HCT116 (cell line): ENCODE measurements at regions not wholly inside any gene's neighbourhood (a gene's known extent, or its start where the extent isn't known, plus 50 kb on each side); places are given as distances from the start of the nearest gene placed in this dataset.

Experiments
- ATAC-seq: fragments of 200-7000 bp; cut with Tn5 transposase; 2 replicates; pipeline ENCODE4 v1.9.1; 2020; ENCODE audit warnings: mild to moderate bottlenecking, moderate library complexity
- BruUV-seq: library from RNA; stranded (reverse); fragments of 400-500 nt; replicated peaks from 2 replicates; lab custom pipeline; 2021; lab: Mats Ljungman, UMichigan
- CTCF ChIA-PET: fragments of 300-600 bp; sonication (Branson Sonifier 250); formaldehyde crosslinking; loops from one replicate; lab custom pipeline; 2021; ENCODE audit warnings: antibody characterized with exemption; lab: Charles Lee
- POLR2A ChIA-PET: fragments of 300-600, 350-600 bp; sonication (Branson Sonifier 250); formaldehyde crosslinking; loops from one replicate; lab custom pipeline; 2021; ENCODE audit warnings: antibody characterized with exemption; lab: Charles Lee
- RAD21 ChIA-PET, 2 experiments: fragments of 300-600 bp; sonication (Branson Sonifier 250); formaldehyde crosslinking; loops; one replicate each; lab custom pipeline; 2023; ENCODE audit warnings: low total read pairs in 2 of 2; ENCODE audit not compliant: uncharacterized antibody in 2 of 2, unreplicated experiment in 2 of 2, low non-redundant PET in 1 of 2; lab: Charles Lee
- DNase-seq: peaks from one replicate; pipeline ENCODE4 v3.0.0-alpha.2; 2010; ENCODE audit warnings: low read depth, low spot score
- H2AFZ ChIP-seq: fragments of 200-600 bp; shearing (Covaris generic), sonication (generic); 2 replicates; pipeline ENCODE4 v1.6.1; 2017; ENCODE audit warnings: low read depth, mixed run types, mixed read lengths, antibody characterized with exemption, low read length; ENCODE audit not compliant: poor library complexity, severe bottlenecking
- H3K27ac ChIP-seq: 2 replicates; pipeline ENCODE4 v1.5.1; 2012; ENCODE audit warnings: low read depth, low read length
- H3K27me3 ChIP-seq: fragments of 200-600 bp; sonication (generic); 2 replicates; pipeline ENCODE4 v1.6.1; 2016; ENCODE audit warnings: mixed run types, low read length, mixed read lengths; ENCODE audit not compliant: insufficient read depth
- H3K36me3 ChIP-seq, 2 experiments: fragments of 200-500 bp in 1 of 2; fragments of 200-600 bp in 1 of 2; sonication (Bioruptor generic) in 1 of 2; sonication (generic) in 1 of 2; 2 replicates each; pipeline versions ENCODE4 v1.5.1 to v1.6.1; 2014 to 2016; ENCODE audit warnings: low read length in 2 of 2, inconsistent platforms in 1 of 2, mixed read lengths in 1 of 2, mixed run types in 1 of 2; ENCODE audit not compliant: insufficient read depth in 2 of 2, control insufficient read depth in 1 of 2
- H3K4me1 ChIP-seq, 2 experiments: fragments of 200-600 bp in 1 of 2; sonication (generic) in 1 of 2; 2 replicates each; pipeline versions ENCODE4 v1.5.1 to v1.6.1; 2012 to 2017; ENCODE audit warnings: low read length in 2 of 2, inconsistent platforms in 1 of 2, mild to moderate bottlenecking in 1 of 2, mixed read lengths in 1 of 2, mixed run types in 1 of 2, moderate library complexity in 1 of 2; ENCODE audit not compliant: insufficient read depth in 2 of 2, control insufficient read depth in 1 of 2
- H3K4me2 ChIP-seq: fragments of 200-600 bp; sonication (generic); 2 replicates; pipeline ENCODE4 v1.6.1; 2017; ENCODE audit warnings: mixed run types, low read length, mixed read lengths
- H3K4me3 ChIP-seq, 2 experiments: fragments of 200-600 bp in 1 of 2; sonication (generic) in 1 of 2; replicated peaks in 1 of 2; 2 replicates each; pipeline ENCODE4 v1.5.1; 2011 to 2016; ENCODE audit warnings: low read length in 2 of 2, control low read depth in 1 of 2, low read depth in 1 of 2, mild to moderate bottlenecking in 1 of 2, mixed read lengths in 1 of 2, mixed run types in 1 of 2
- H3K79me2 ChIP-seq: fragments of 200-600 bp; sonication (generic); 2 replicates; pipeline ENCODE4 v1.6.1; 2017; ENCODE audit warnings: mild to moderate bottlenecking, mixed run types, low read length, moderate library complexity, mixed read lengths; ENCODE audit not compliant: insufficient read depth
- H3K9ac ChIP-seq: fragments of 200-600 bp; sonication (generic); 2 replicates; pipeline ENCODE4 v1.6.1; 2016; ENCODE audit warnings: low read length, mixed read lengths
- H3K9me2 ChIP-seq: fragments of 200-600 bp; sonication (generic), shearing (Covaris generic); 2 replicates; pipeline ENCODE4 v1.6.1; 2017; ENCODE audit warnings: mixed run types, mild to moderate bottlenecking, moderate library complexity; ENCODE audit not compliant: insufficient read depth
- H3K9me3 ChIP-seq, 2 experiments: fragments of 200-500 bp in 1 of 2; fragments of 200-600 bp in 1 of 2; sonication (Bioruptor generic) in 1 of 2; sonication (generic) in 1 of 2; 2 replicates each; pipeline ENCODE4 v1.6.1; 2014 to 2017; ENCODE audit warnings: low read length in 2 of 2, mixed read lengths in 2 of 2, inconsistent platforms in 1 of 2, low read depth in 1 of 2, mild to moderate bottlenecking in 1 of 2, mixed run types in 1 of 2, moderate library complexity in 1 of 2; ENCODE audit not compliant: control insufficient read depth in 1 of 2, insufficient read depth in 1 of 2
- H4K20me1 ChIP-seq: fragments of 200-600 bp; sonication (generic), shearing (Covaris generic); 2 replicates; pipeline ENCODE4 v1.6.1; 2017; ENCODE audit warnings: mixed run types, mild to moderate bottlenecking, moderate library complexity; ENCODE audit not compliant: insufficient read depth
- ATF3 ChIP-seq: IDR thresholded peaks from 2 replicates; pipeline ENCODE4 v1.6.1; 2012
- CBX3 ChIP-seq: IDR thresholded peaks from 2 replicates; pipeline ENCODE4 v1.6.1; 2012; ENCODE audit warnings: low read depth
- CEBPB ChIP-seq: IDR thresholded peaks from 2 replicates; pipeline ENCODE4 v1.6.1; 2012; ENCODE audit warnings: low read depth
- CTCF ChIP-seq, 3 experiments: fragments of 200-600 bp in 1 of 3; sonication (generic) in 1 of 3; IDR thresholded peaks in 2 of 3; conservative IDR thresholded peaks in 1 of 3; 2 replicates each; pipeline ENCODE4 v1.5.1; 2012 to 2017; ENCODE audit warnings: low read depth in 2 of 3, low read length in 2 of 3, antibody characterized with exemption in 1 of 3, borderline replicate concordance in 1 of 3, control low read depth in 1 of 3, mild to moderate bottlenecking in 1 of 3, mixed read lengths in 1 of 3, mixed run types in 1 of 3, moderate library complexity in 1 of 3; ENCODE audit not compliant: insufficient read depth in 1 of 3
- ELF1 ChIP-seq: IDR thresholded peaks from 2 replicates; pipeline ENCODE4 v1.6.1; 2012; ENCODE audit warnings: low read depth, borderline replicate concordance
- JUND ChIP-seq: IDR thresholded peaks from 2 replicates; pipeline ENCODE4 v1.6.1; 2012
- MAX ChIP-seq: IDR thresholded peaks from 2 replicates; pipeline ENCODE4 v1.6.1; 2012
- POLR2A ChIP-seq: IDR thresholded peaks from 2 replicates; pipeline ENCODE4 v1.7.0; 2011; ENCODE audit warnings: borderline replicate concordance; ENCODE audit not compliant: insufficient read depth, insufficient read length; ENCODE audit errors: extremely low read depth
- TCF7L2 ChIP-seq: IDR thresholded peaks from 2 replicates; pipeline ENCODE4 v1.7.0; 2011; ENCODE audit warnings: borderline replicate concordance, inconsistent platforms; ENCODE audit not compliant: insufficient read depth, insufficient read length; ENCODE audit errors: extremely low read depth
- YY1 ChIP-seq: IDR thresholded peaks from 2 replicates; pipeline ENCODE4 v1.6.1; 2011; ENCODE audit warnings: low read length, low read depth, moderate library complexity, mild to moderate bottlenecking; ENCODE audit not compliant: insufficient replicate concordance; ENCODE audit errors: extremely low read depth
- ZFX ChIP-seq: fragments of 450-650 bp; IDR thresholded peaks from 2 replicates; pipeline ENCODE4 v1.6.1; 2017
- intact Hi-C: fragments of 100-400 bp; cut with micrococcal nuclease; formaldehyde crosslinking; loops from 2 replicates; pipeline ENCODE4 v1.10.0; 2022

GRCh38 chr13:24006520-24007248 lies 109.4 kb upstream of the C1QTNF9B start (continued):
- TF ChIP-seq CTCF (IDR thresholded peaks at IDR 0.05 in 2 of 3, conservative IDR thresholded peaks at IDR 0.05 in 1 of 3; ENCODE audit: borderline replicate concordance in 1 of 3, insufficient read depth in 1 of 3, low read depth in 2 of 3, low read length in 2 of 3): no peak
- TF ChIP-seq JUND: no peak
- no peak for TF ChIP-seq CEBPB
- TF ChIP-seq, all 23 proteins: peak for 0

- ATAC-seq: no peak
- Histone ChIP-seq H4K20me1 (no peaks in the 10 kb centered on the region), H3K4me3 (no peak overlapping the region), H3K27ac (no peak overlapping the region), H3K36me3 (no peaks in the 10 kb centered on the region), H3K4me1 (no peaks in the 10 kb centered on the region), H3K9ac (no peak overlapping the region), H3K4me2 (no peak overlapping the region), H3K9me3 (no peaks in the 10 kb centered on the region), H3K9me2 (no peaks in the 10 kb centered on the region), H2AFZ (no peak overlapping the region), H3K79me2 (no peaks in the 10 kb centered on the region), H3K27me3 (no peaks in the 10 kb centered on the region)
- DNase-seq: no peak
- ChIA-PET RAD21 (no interaction called here), POLR2A (no interaction called here), CTCF (interaction anchor here (1.3 kb wide), 1 partner anchor 47 kb away, joined by 5 read pairs; no protein-coding TSS in a partner anchor)
- BruUV-seq: no TSS peak
- intact Hi-C loops: no loop called here
- TF ChIP-seq MAX (no peak), ELF1 (no peak), CBX3 (no peak), POLR2A (no peak), TCF7L2 (no peak), YY1 (no peak), ZFX (no peak), ATF3 (no peak), CEBPB (no peak)
These were observed 110.8 kb upstream of the C1QTNF9B start for GRCh38 chr13:24007979-24008620.
